ENCODE measurements at regions not wholly inside any gene's neighbourhood (a gene's known extent, or its start where the extent isn't known, plus 50 kb on each side); places are given as distances from the start of the nearest gene placed in this dataset.

DNA sequence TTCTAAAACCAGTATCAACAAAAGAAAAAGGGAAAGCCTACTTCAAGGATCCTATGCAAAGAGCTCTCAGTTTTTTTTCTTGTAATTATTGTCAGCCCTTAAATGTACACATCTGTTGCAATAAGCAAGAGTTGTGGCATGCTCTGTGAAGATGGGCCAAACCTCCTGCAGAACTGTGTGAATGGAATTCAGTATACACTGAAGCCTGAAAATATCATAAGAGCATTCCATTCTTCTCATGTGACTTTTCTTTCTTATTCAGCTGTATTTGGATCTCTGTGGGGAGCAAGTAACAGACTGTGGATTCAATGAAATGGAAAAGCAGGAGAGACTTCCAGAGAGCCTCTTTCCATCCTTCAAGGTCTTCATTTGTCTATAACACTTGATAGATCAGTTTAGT, 130.7 kb downstream of the SAMD9 start:
- H2AFZ ChIP-seq (ENCODE audit: insufficient read depth, low read depth, low read length, poor library complexity, severe bottlenecking): no peak overlapping the region
- Mint-ChIP-seq H3K4me1 (peaks cover 4% of the 10 kb centered on the region), H3K27me3 (ENCODE audit: low read depth in 3 of 3) (no peaks in the 10 kb centered on the region), H3K27ac (no peak overlapping the region), H3K36me3 (no peaks in the 10 kb centered on the region), H3K9me3 (peaks cover 0 to 12% (median 3%) of the 10 kb centered on the region in 7 donors), H3K4me3 (no peak overlapping the region)
- no peak overlapping the region for H3K4me3 ChIP-seq (replicated peaks in 1 of 3; ENCODE audit: low read depth in 2 of 3, low read length in 3 of 3)
- H3K4me2 ChIP-seq (replicated peaks; ENCODE audit: extremely low read depth, low read length, poor library complexity, severe bottlenecking): no peak overlapping the region
- no peak overlapping the region for H3K9ac ChIP-seq (ENCODE audit: insufficient read depth, low read length, poor library complexity, severe bottlenecking)
- TF ChIP-seq, protein P1, sequence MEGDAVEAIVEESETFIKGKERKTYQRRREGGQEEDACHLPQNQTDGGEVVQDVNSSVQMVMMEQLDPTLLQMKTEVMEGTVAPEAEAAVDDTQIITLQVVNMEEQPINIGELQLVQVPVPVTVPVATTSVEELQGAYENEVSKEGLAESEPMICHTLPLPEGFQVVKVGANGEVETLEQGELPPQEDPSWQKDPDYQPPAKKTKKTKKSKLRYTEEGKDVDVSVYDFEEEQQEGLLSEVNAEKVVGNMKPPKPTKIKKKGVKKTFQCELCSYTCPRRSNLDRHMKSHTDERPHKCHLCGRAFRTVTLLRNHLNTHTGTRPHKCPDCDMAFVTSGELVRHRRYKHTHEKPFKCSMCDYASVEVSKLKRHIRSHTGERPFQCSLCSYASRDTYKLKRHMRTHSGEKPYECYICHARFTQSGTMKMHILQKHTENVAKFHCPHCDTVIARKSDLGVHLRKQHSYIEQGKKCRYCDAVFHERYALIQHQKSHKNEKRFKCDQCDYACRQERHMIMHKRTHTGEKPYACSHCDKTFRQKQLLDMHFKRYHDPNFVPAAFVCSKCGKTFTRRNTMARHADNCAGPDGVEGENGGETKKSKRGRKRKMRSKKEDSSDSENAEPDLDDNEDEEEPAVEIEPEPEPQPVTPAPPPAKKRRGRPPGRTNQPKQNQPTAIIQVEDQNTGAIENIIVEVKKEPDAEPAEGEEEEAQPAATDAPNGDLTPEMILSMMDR (IDR thresholded peaks at IDR 0.05): no peak
- no peaks in the 10 kb centered on the region for H3K79me2 ChIP-seq (ENCODE audit: insufficient read depth, low read length)
- H3K27ac ChIP-seq (ENCODE audit: low read depth in 1 of 2, low read length in 2 of 2): no peak overlapping the region
- intact Hi-C loops (cut with micrococcal nuclease): no loop called here
- no peaks in the 10 kb centered on the region for H3K4me1 ChIP-seq (ENCODE audit: control insufficient read depth in 1 of 2, insufficient read depth in 2 of 2, low read length in 2 of 2)
- H3K36me3 ChIP-seq (replicated peaks in 1 of 2; ENCODE audit: control insufficient read depth in 1 of 2, insufficient read depth in 2 of 2, low read length in 2 of 2): no peaks in the 10 kb centered on the region
- H3K27me3 ChIP-seq (ENCODE audit: control insufficient read depth in 2 of 2, insufficient read depth in 2 of 2, low read length in 2 of 2): no peaks in the 10 kb centered on the region
- no peaks in the 10 kb centered on the region for H4K20me1 ChIP-seq (ENCODE audit: insufficient read depth, low read length)
- H3K9me3 ChIP-seq (replicated peaks in 1 of 2; ENCODE audit: control insufficient read depth in 1 of 2, insufficient read depth in 1 of 2, low read length in 2 of 2): no peaks in the 10 kb centered on the region
- DNase-seq: no peak

DNA sequence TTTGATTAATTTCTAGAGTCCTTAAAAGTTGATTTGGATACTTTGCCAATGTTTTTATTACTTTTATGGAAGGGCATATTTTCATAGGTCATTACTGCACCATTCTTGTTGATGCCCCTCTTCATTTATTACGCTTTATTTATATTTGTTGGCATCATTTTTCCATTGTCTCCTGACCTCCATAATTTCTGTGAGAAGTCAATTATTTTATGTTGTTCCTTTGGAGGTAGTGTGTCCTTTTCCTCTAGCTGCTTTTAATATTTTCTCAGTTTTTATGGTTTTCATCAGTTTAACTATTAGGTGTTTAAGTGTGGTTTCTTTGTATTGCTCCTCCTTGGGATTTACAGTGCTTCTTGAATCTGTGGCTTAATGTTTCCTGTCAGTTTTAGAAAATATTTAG, 134.9 kb downstream of the SAMD9 start:
- no peaks in the 10 kb centered on the region for H4K20me1 ChIP-seq (ENCODE audit: insufficient read depth, low read length)
- H2AFZ ChIP-seq (ENCODE audit: insufficient read depth, low read depth, low read length, poor library complexity, severe bottlenecking): no peak overlapping the region

More for the DNA sequence above, 134.9 kb downstream of the SAMD9 start:
- no peak overlapping the region for H3K4me2 ChIP-seq (replicated peaks; ENCODE audit: extremely low read depth, low read length, poor library complexity, severe bottlenecking)
- Mint-ChIP-seq H3K9me3 (peaks cover 0 to 17% (median 6%) of the 10 kb centered on the region in 7 donors), H3K4me3 (no peak overlapping the region), H3K27ac (no peak overlapping the region), H3K4me1 (no peaks in the 10 kb centered on the region), H3K36me3 (no peaks in the 10 kb centered on the region), H3K27me3 (ENCODE audit: low read depth in 3 of 3) (no peaks in the 10 kb centered on the region)
- H3K9me3 ChIP-seq (replicated peaks in 1 of 2; ENCODE audit: control insufficient read depth in 1 of 2, insufficient read depth in 1 of 2, low read length in 2 of 2): no peaks in the 10 kb centered on the region
- H3K4me1 ChIP-seq (ENCODE audit: control insufficient read depth in 1 of 2, insufficient read depth in 2 of 2, low read length in 2 of 2): no peaks in the 10 kb centered on the region
- H3K4me3 ChIP-seq (replicated peaks in 1 of 3; ENCODE audit: low read depth in 2 of 3, low read length in 3 of 3): no peak overlapping the region
- no peaks in the 10 kb centered on the region for H3K79me2 ChIP-seq (ENCODE audit: insufficient read depth, low read length)
- DNase-seq: no peak
- H3K27me3 ChIP-seq (ENCODE audit: control insufficient read depth in 2 of 2, insufficient read depth in 2 of 2, low read length in 2 of 2): no peaks in the 10 kb centered on the region
- H3K9ac ChIP-seq (ENCODE audit: insufficient read depth, low read length, poor library complexity, severe bottlenecking): no peak overlapping the region
- WGBS (ENCODE audit: insufficient coverage): no CpG with 5 or more reads among the region's 1 CpG
- TF ChIP-seq, protein P1 (IDR thresholded peaks at IDR 0.05): no peak
- H3K36me3 ChIP-seq (replicated peaks in 1 of 2; ENCODE audit: control insufficient read depth in 1 of 2, insufficient read depth in 2 of 2, low read length in 2 of 2): no peaks in the 10 kb centered on the region
- no peak overlapping the region for H3K27ac ChIP-seq (ENCODE audit: low read depth in 1 of 2, low read length in 2 of 2)
- intact Hi-C loops (cut with micrococcal nuclease): no loop called here

Measured in CD14-positive monocyte (primary cell).